Adipocyte (in vitro differentiated cells): ENCODE measurements at regions not wholly inside any gene's neighbourhood (a gene's known extent, or its start where the extent isn't known, plus 50 kb on each side); places are given as distances from the start of the nearest gene placed in this dataset.

Experiments used
- DNase-seq: peaks from one replicate; pipeline ENCODE4 v3.0.0-alpha.2; 2015; ENCODE audit warnings: low read depth
- H3K27me3 ChIP-seq: replicated peaks from 2 replicates; pipeline ENCODE4 v1.7.0; 2013; ENCODE audit warnings: mild to moderate bottlenecking, low read length, moderate library complexity; ENCODE audit not compliant: control insufficient read depth, insufficient read depth
- H3K36me3 ChIP-seq: 2 replicates; pipeline ENCODE4 v1.7.0; 2013; ENCODE audit warnings: low read length, mild to moderate bottlenecking, moderate library complexity; ENCODE audit not compliant: control insufficient read depth, insufficient read depth, severe bottlenecking
- H3K4me1 ChIP-seq: 2 replicates; pipeline ENCODE4 v1.7.0; 2013; ENCODE audit warnings: mild to moderate bottlenecking, low read length, moderate library complexity; ENCODE audit not compliant: control insufficient read depth, insufficient read depth
- H3K4me3 ChIP-seq: 2 replicates; pipeline ENCODE4 v1.7.0; 2013; ENCODE audit warnings: mild to moderate bottlenecking, low read length, moderate library complexity
- H3K9ac ChIP-seq: 2 replicates; pipeline ENCODE4 v1.7.0; 2013; ENCODE audit warnings: mild to moderate bottlenecking, low read length, moderate library complexity
- H3K9me3 ChIP-seq: 2 replicates; pipeline ENCODE4 v1.7.0; 2013; ENCODE audit warnings: mild to moderate bottlenecking, low read length, moderate library complexity; ENCODE audit not compliant: control insufficient read depth

DNA sequence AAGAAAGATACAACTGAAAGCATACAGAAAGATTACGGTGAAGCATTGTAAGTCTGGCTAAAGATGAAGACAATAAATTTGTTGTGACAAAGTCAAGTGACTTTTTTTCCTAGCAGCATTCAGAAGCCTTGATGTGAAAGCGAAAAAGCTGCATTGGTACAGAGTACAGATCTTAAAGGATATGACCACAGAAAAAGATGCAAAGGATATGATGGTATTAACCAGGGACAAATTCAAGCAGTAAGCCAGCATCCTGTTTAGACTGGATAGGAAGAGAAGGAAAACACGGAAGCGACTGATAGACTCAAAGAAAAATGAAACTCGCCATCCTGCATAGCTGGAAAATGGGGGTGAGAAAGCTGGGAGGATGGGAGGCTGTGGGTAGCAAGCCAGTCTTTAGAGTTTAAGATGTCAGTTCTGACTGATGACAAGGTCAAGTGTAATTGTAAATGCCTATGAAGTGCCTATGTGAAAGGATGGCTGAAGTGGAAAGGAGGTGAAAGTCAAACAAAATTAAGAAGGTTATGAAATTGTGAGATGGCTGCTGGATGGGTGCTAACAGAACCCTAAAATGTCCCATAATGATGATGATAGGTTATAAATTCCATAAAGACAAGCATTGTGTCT is 92.4 kb downstream of the PHLDA1 start:
- H3K4me1 ChIP-seq: peaks cover 14% of the 10 kb centered on the region
- no peak overlapping the region for H3K9ac ChIP-seq
- no peaks in the 10 kb centered on the region for H3K27me3 ChIP-seq
- H3K36me3 ChIP-seq: no peaks in the 10 kb centered on the region
- no peaks in the 10 kb centered on the region for H3K9me3 ChIP-seq
- no peak overlapping the region for H3K4me3 ChIP-seq
- no peak for DNase-seq

DNA sequence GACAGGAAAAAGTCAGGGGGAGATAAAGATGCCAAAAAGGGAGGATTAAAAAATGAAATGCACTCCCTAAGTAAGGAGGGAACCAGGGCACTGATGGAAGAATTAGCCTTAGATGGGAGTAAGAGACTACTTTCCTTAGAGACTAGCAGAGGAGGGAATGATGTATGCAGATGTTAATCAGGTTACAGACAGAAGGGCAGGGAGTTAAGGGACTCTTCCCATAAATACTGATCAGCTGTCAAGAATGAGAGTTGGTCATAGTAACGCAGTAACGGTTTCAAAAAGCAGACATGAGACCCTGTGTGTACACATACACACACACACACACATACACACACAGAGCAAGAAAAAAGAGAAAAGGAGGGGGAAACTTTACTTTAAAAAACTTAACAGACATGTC is 93.4 kb downstream of the PHLDA1 start:
- Histone ChIP-seq H3K4me1 (peaks cover 14% of the 10 kb centered on the region), H3K27me3 (no peaks in the 10 kb centered on the region), H3K36me3 (no peaks in the 10 kb centered on the region), H3K9me3 (no peaks in the 10 kb centered on the region), H3K4me3 (no peak overlapping the region), H3K9ac (no peak overlapping the region)
- no peak for DNase-seq

DNA sequence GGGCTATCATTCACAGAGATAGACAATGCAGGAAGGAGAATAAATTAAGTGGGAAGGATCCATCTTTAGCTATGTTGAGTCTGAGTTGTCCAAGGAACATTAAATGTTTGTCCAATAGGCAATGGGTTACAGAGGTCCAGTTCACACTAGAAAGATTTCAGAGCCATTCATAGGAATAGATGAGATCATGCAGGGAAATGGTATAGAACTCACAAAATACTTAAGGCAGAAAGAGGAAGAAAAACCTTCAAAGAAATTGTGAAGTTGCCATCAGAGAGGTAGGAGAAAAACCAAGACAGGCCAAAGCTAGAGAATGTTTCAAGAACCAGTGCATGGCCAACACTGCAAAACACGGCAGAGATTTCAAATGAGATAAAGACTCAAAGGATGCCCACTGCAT is 94.1 kb downstream of the PHLDA1 start:
- Histone ChIP-seq H3K27me3 (no peaks in the 10 kb centered on the region), H3K9me3 (no peaks in the 10 kb centered on the region)
- DNase-seq: no peak

DNA sequence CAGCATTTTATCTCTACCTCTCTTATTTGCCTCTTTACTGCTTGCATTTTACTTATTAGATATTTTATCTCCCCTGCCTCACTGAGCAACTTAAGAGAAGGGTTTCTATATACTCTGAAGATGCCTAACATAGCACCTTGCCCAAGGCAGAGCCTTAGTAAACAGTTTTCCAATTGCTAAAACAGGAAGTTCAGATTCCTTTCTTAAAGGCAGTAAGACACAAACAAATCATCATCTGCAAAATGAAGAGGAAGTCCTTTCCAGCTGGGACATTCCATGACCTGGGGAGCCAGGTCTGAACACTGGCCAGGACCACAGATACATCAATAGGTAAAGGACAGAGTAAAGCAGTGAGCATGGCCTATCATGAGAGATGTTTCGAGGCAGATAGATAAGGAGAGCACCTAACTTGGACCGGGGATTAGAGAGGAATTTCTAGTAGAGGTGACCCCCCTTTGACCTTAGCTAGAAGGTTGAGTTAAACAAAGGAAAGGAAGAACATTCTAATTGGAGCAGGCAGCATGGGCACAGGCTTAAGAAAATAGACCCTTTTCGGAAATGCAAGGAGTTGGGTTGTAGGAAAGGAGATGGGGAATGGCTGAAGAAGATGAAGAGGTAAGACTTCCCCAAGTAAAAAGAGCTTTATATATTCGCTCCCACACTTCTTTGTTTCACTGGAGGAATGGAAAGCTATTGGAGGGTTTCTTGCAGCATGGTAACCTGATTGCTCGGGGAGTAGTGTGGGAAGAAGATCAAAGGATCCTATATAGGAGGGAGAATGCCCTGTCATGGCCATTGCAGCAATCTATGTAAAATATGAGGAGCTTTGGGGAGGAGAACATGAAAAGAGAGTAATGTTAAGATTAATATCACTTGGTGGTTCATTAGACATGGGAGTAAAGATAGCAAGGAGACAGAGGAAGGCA is 94.8 kb downstream of the PHLDA1 start:
- Histone ChIP-seq H3K9me3 (no peaks in the 10 kb centered on the region), H3K4me1 (peaks cover 18% of the 10 kb centered on the region)

More for the DNA sequence above, 94.1 kb downstream of the PHLDA1 start:
- peaks cover 18% of the 10 kb centered on the region for H3K4me1 ChIP-seq
- no peak overlapping the region for H3K9ac ChIP-seq
- H3K36me3 ChIP-seq: no peaks in the 10 kb centered on the region
- no peak overlapping the region for H3K4me3 ChIP-seq

DNA sequence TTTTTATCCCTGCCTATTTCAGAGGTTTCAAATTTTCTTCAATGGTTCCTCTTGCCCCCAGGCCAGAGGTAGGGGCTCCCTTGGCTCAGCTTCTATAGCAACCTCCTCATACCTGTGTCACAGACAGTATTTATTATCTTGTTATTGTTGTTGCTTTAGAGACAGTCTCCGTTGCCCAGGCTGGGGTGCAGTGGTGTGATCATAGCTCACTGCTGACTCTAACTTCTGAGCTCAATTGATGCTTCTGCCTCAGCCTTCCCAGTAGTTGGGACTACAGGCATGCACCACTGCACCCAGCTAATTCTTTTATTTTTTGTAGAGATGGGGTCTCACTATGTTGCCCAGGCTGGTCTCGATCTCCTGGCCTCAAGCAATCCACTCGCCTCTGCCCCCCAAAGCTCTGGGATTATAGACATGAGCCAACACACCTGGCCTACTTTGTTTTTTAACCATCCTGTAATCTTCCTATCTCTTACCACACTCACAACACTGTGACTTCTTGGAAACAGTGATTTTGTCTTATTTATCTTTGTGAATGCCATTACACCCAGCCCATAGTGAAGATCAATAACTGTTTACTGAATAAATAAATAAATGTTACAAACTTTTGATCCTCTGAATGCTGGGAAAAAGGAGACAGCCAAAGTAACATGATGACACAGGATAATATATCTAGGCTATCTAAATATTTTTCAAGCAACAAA is 95.9 kb downstream of the PHLDA1 start:
- Histone ChIP-seq H3K4me1 (peaks cover 18% of the 10 kb centered on the region), H3K36me3 (no peaks in the 10 kb centered on the region), H3K4me3 (no peak overlapping the region)

More for the DNA sequence above, 94.8 kb downstream of the PHLDA1 start:
- no peaks in the 10 kb centered on the region for H3K27me3 ChIP-seq
- no peaks in the 10 kb centered on the region for H3K36me3 ChIP-seq
- H3K9ac ChIP-seq: no peak overlapping the region
- no peak overlapping the region for H3K4me3 ChIP-seq
- no peak for DNase-seq

DNA sequence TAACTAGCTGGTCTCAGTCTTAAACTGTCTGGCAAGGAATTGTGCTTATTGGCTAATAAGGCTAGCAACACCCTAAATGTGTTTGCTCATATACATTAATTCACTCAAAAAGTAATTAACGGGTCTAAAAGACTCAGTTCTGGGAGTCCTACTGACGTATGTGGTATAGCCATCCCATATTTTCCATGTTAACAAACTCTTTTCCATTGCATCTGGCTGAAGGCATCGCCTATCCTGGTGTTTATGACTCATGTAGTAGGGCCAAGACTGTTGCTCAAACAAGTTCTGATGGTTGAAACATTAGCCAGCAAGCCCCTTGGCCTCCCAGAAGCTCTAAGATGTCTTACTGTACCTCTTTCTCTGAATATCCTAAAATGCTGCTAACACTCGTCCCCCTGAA is 98.5 kb downstream of the PHLDA1 start:
- no peaks in the 10 kb centered on the region for H3K9me3 ChIP-seq
- no peak overlapping the region for H3K9ac ChIP-seq
- no peak overlapping the region for H3K4me3 ChIP-seq
- DNase-seq: peak; percentile 59
- H3K36me3 ChIP-seq: no peaks in the 10 kb centered on the region
- H3K4me1 ChIP-seq: peaks cover 18% of the 10 kb centered on the region
- no peaks in the 10 kb centered on the region for H3K27me3 ChIP-seq

More for the DNA sequence above, 95.9 kb downstream of the PHLDA1 start:
- no peak for DNase-seq
- no peaks in the 10 kb centered on the region for H3K27me3 ChIP-seq
- H3K9ac ChIP-seq: no peak overlapping the region
- H3K9me3 ChIP-seq: no peaks in the 10 kb centered on the region

DNA sequence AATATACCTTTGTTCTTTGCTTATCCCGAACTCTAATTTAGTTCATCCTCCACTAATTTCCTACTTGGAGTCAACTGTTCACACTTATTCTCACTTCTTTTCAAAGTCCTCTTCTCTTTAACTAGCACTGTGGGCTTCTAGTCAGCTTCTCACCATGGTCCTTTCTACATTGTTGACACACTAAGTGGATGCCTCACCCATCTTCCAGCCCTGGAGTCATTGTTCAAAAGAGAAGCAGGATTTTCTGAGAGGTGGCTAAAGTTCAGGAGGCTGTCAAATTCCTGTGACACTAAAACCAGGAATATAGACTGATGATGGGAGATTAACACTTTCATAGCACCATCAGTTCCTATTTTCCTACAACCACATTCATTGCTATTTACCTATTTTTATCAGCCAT is 99.3 kb downstream of the PHLDA1 start:
- H3K4me1 ChIP-seq: peaks cover 18% of the 10 kb centered on the region
- H3K4me3 ChIP-seq: no peak overlapping the region
- H3K27me3 ChIP-seq: no peaks in the 10 kb centered on the region
- H3K9ac ChIP-seq: no peak overlapping the region
- no peak for DNase-seq
- no peaks in the 10 kb centered on the region for H3K36me3 ChIP-seq
- H3K9me3 ChIP-seq: no peaks in the 10 kb centered on the region

DNA sequence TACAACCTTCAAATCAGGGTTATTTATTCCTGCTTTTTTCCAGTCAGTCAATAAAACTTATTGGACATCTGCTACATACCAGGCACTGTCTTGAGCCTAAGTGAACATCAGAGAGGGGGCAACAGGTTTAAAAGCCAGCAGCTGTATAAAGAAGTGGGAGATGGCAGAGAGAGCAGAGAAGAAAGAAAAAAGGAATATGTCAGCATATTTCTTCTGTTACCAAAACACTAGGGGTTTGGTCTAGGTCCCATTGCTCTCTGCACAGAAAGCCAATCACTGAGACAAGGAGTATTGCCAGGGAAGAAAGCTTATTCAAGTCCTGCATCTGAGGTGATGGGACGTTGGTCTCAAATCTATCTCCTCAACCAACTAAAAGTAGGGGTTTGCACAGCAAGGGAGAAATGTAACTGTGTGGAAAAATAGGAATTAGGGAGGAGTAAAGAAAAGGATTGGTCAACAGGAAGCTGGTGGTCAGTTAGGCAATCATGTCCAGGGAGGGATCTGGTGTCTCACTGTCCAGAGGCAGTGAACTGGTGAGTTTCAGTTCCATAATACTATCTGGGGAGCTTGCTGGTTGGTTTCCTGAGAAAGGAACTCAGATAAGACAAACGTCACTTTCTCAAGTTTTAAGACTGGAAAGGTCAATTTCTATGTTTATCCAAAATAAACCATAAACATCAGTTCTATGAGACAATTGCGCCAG is 107.5 kb downstream of the PHLDA1 start:
- Histone ChIP-seq H3K9ac (no peak overlapping the region), H3K27me3 (no peaks in the 10 kb centered on the region), H3K4me1 (no peaks in the 10 kb centered on the region), H3K9me3 (peaks cover 19% of the 10 kb centered on the region), H3K36me3 (no peaks in the 10 kb centered on the region), H3K4me3 (peak overlapping the region; percentile 41)
- no peak for DNase-seq

DNA sequence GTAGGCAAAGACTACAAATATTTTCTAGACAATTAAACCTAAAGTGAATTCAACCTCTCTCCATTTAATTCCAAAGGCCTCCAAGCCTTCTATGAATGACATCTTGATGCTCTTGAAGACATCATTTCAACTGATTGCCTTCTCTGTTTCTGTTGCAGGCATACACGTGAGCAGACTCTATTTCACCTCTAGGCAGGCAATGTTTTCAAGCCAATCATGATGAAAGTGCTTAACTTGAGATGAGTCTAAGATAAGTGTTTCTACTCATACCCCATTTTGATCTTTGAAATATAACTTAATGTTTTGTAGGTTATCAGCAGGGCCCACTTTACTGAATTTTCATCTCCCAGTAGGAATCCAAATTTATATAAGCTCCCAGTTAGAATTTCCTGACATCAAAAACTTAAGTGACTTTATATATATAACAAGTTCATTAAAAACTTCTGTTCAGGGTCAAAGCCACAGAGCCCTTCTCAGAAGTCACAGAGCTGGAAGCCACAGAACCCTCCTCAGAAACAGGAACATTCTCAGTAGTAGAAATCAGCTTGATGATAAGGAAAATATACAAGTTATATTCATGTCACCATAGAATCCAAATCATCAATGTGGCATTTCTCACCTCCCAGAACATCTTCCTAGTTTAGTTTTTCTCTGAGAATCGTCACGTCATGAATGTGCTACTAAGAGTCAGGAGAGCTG is 108.5 kb downstream of the PHLDA1 start:
- Histone ChIP-seq H3K9me3 (peaks cover 19% of the 10 kb centered on the region), H3K9ac (no peak overlapping the region), H3K4me3 (no peak overlapping the region), H3K36me3 (no peaks in the 10 kb centered on the region), H3K27me3 (no peaks in the 10 kb centered on the region), H3K4me1 (no peaks in the 10 kb centered on the region)
- no peak for DNase-seq

DNA sequence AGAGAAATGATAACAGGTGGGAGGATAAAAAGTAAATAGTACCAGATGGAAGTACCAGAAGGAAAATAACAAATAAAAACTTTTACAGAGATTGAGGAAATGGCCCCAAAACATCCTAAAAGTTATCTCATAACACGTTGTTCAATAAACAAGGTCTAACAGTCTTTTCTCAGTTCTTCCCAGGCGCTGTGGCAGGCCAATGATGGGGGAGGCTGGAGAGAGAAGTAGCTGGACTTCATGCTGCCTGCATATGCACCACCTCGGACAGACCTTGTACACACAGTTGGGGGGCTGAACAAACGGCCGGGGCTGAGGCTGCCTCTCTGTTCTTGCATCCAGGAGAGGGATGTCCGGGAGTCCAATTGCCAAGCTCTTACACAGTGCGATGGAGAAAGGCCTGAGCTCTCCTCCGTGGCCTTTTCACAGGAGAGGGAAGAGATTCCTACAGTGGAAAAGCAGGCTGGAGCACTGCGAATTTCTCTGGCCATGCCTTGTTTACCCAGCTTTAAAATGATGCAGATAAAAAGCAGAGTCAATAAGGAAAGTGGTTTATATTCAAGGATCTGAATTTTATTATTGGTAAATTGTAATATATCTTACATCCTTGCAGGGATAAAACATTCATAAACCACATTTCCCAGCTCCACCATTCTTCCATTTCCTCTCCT is 109.8 kb downstream of the PHLDA1 start:
- peaks cover 19% of the 10 kb centered on the region for H3K9me3 ChIP-seq
- no peaks in the 10 kb centered on the region for H3K36me3 ChIP-seq
- no peak overlapping the region for H3K4me3 ChIP-seq
- H3K4me1 ChIP-seq: no peaks in the 10 kb centered on the region
- H3K9ac ChIP-seq: no peak overlapping the region
- no peak for DNase-seq
- no peaks in the 10 kb centered on the region for H3K27me3 ChIP-seq
